SK-N-SH (cell line): ENCODE measurements at regions not wholly inside any gene's neighbourhood (a gene's known extent, or its start where the extent isn't known, plus 50 kb on each side); places are given as distances from the start of the nearest gene placed in this dataset.

ENCODE experiments used
- CTCF ChIA-PET: fragments of 300-600, 350-600 bp; formaldehyde crosslinking; extraction: SDS; loops from one replicate; lab custom pipeline; 2021; lab: Yijun Ruan, JAX
- POLR2A ChIA-PET: fragments of 350-600 bp; sonication (Branson Sonifier 250); formaldehyde crosslinking; extraction: SDS; loops from one replicate; lab custom pipeline; 2020; ENCODE audit warnings: antibody characterized with exemption, inconsistent platforms; lab: Yijun Ruan, JAX
- DNase-seq: peaks from one replicate; pipeline ENCODE4 v3.0.0; 2012
- H2AFZ ChIP-seq: fragments of 200-600 bp; sonication (generic); 2 replicates; pipeline ENCODE4 v1.8.1; 2016; ENCODE audit warnings: antibody characterized with exemption, mild to moderate bottlenecking, low read depth
- H3F3A ChIP-seq: fragments of 200-600 bp; sonication (generic); replicated peaks from 2 replicates; pipeline ENCODE3; 2016; ENCODE audit warnings: antibody characterized with exemption, mild to moderate bottlenecking; ENCODE audit not compliant: insufficient read depth
- H3K27ac ChIP-seq, 2 experiments: fragments of 200-500 bp in 1 of 2; fragments of 200-600 bp in 1 of 2; sonication (Bioruptor generic) in 1 of 2; sonication (generic), shearing (Covaris generic) in 1 of 2; 2 replicates each; pipeline versions ENCODE4 v1.5.1 to v1.6.1; 2014 to 2016; ENCODE audit warnings: low read depth in 2 of 2, inconsistent platforms in 1 of 2, low read length in 1 of 2, mild to moderate bottlenecking in 1 of 2, mixed read lengths in 1 of 2
- H3K27me3 ChIP-seq: fragments of 200-600 bp; sonication (generic), shearing (Covaris generic); 2 replicates; pipeline ENCODE4 v1.6.1; 2016; ENCODE audit warnings: mixed run types; ENCODE audit not compliant: insufficient read depth
- H3K36me3 ChIP-seq, 2 experiments: fragments of 200-500 bp in 1 of 2; fragments of 200-600 bp in 1 of 2; sonication (Bioruptor generic) in 1 of 2; sonication (generic) in 1 of 2; replicated peaks in 1 of 2; 2 replicates each; pipeline versions ENCODE3 to v1.5.1; 2014 to 2016; ENCODE audit warnings: low read length in 1 of 2, mild to moderate bottlenecking in 1 of 2; ENCODE audit not compliant: insufficient read depth in 2 of 2, control insufficient read depth in 1 of 2
- H3K4me1 ChIP-seq, 2 experiments: fragments of 200-500 bp in 1 of 2; fragments of 200-600 bp in 1 of 2; sonication (Bioruptor generic) in 1 of 2; sonication (generic), shearing (Covaris generic) in 1 of 2; 2 replicates each; pipeline versions ENCODE4 v1.5.1 to v1.6.1; 2014 to 2016; ENCODE audit warnings: low read depth in 1 of 2, low read length in 1 of 2, mixed run types in 1 of 2; ENCODE audit not compliant: insufficient read depth in 2 of 2, control insufficient read depth in 1 of 2
- H3K4me2 ChIP-seq: fragments of 200-600 bp; sonication (generic), shearing (Covaris generic); 2 replicates; pipeline ENCODE4 v1.6.1; 2017; ENCODE audit warnings: mixed run types
- H3K4me3 ChIP-seq, 2 experiments: fragments of 200-500 bp in 1 of 2; fragments of 200-600 bp in 1 of 2; sonication (Bioruptor generic) in 1 of 2; sonication (generic), shearing (Covaris generic) in 1 of 2; 2 replicates each; pipeline versions ENCODE4 v1.5.1 to v1.8.1; 2014 to 2016; ENCODE audit warnings: low read depth in 2 of 2, inconsistent platforms in 1 of 2, low read length in 1 of 2, mild to moderate bottlenecking in 1 of 2, mixed read lengths in 1 of 2, moderate library complexity in 1 of 2
- H3K79me2 ChIP-seq: fragments of 200-600 bp; sonication (generic); 2 replicates; pipeline ENCODE4 v1.8.1; 2017; ENCODE audit warnings: mild to moderate bottlenecking; ENCODE audit not compliant: insufficient read depth
- H3K9ac ChIP-seq: fragments of 200-600 bp; sonication (generic); 2 replicates; pipeline ENCODE4 v1.6.1; 2017; ENCODE audit warnings: mixed run types
- H3K9me2 ChIP-seq: fragments of 200-600 bp; sonication (generic); 2 replicates; pipeline ENCODE4 v1.6.1; 2017; ENCODE audit warnings: mixed run types
- H3K9me3 ChIP-seq: fragments of 200-600 bp; sonication (generic); 2 replicates; pipeline ENCODE4 v1.6.1; 2017; ENCODE audit warnings: mixed run types, mild to moderate bottlenecking, moderate library complexity
- H4K20me1 ChIP-seq: fragments of 200-600 bp; sonication (generic); 2 replicates; pipeline ENCODE4 v1.6.1; 2017; ENCODE audit warnings: mild to moderate bottlenecking, mixed run types; ENCODE audit not compliant: insufficient read depth
- CHD2 ChIP-seq: fragments of 150-350 bp; IDR thresholded peaks from 2 replicates; pipeline ENCODE4 v1.6.1; 2018; ENCODE audit warnings: low read length; ENCODE audit not compliant: partially characterized antibody
- EP300 ChIP-seq, 2 experiments: IDR thresholded peaks; 2 replicates each; pipeline versions ENCODE4 v1.4.0 to v1.6.1; 2012; ENCODE audit warnings: borderline replicate concordance in 1 of 2, low read depth in 1 of 2, low read length in 1 of 2
- EZH2phosphoT487 ChIP-seq: fragments of 200-600 bp; sonication (generic); IDR thresholded peaks from 2 replicates; pipeline ENCODE4 v1.6.1; 2017; ENCODE audit warnings: low read depth, mixed run types, mild to moderate bottlenecking, antibody characterized with exemption, moderate library complexity, borderline replicate concordance
- FOSL2 ChIP-seq: IDR thresholded peaks from 2 replicates; pipeline ENCODE4 v1.4.0; 2012; ENCODE audit warnings: low read depth, mild to moderate bottlenecking, moderate library complexity, borderline replicate concordance
- GABPA ChIP-seq: IDR thresholded peaks from 2 replicates; pipeline ENCODE4 v1.4.0; 2012; ENCODE audit warnings: low read depth, mild to moderate bottlenecking
- JUND ChIP-seq: IDR thresholded peaks from 2 replicates; pipeline ENCODE4 v1.4.0; 2012
- POLR2AphosphoS5 ChIP-seq: IDR thresholded peaks from 2 replicates; pipeline ENCODE4 v1.6.1; 2012; ENCODE audit warnings: low read depth, low read length
- RAD21 ChIP-seq: IDR thresholded peaks from 2 replicates; pipeline ENCODE4 v1.6.1; 2012; ENCODE audit warnings: mild to moderate bottlenecking, low read length
- RFX5 ChIP-seq: IDR thresholded peaks from 2 replicates; pipeline ENCODE4 v1.6.1; 2012; ENCODE audit warnings: mild to moderate bottlenecking, improper control_type of control experiment, low read length
- RXRA ChIP-seq: IDR thresholded peaks from 2 replicates; pipeline ENCODE4 v1.4.0; 2012; ENCODE audit warnings: low read depth, mild to moderate bottlenecking, borderline replicate concordance
- WGBS: methylation state at CpG from one replicate; pipeline ENCODE4 v1.1.6; 2017; ENCODE audit warnings: low lambda C conversion rate; 5-methylcytosine and 5-hydroxymethylcytosine counted together
- TF ChIP-seq, protein P1 (sequence below): fragments of 150-350 bp; IDR thresholded peaks from 2 replicates; pipeline ENCODE4 v1.6.1; 2016; ENCODE audit warnings: mild to moderate bottlenecking, low read depth, low read length
- TF ChIP-seq, protein P2 (sequence below): IDR thresholded peaks from 2 replicates; pipeline ENCODE4 v1.4.0; 2012; ENCODE audit warnings: low read depth
- TF ChIP-seq, protein P3 (sequence below): IDR thresholded peaks from 2 replicates; pipeline ENCODE4 v1.4.0; 2012; ENCODE audit warnings: low read depth, borderline replicate concordance
- TF ChIP-seq, protein P4 (sequence below): IDR thresholded peaks from 2 replicates; pipeline ENCODE4 v1.6.1; 2012; ENCODE audit warnings: mild to moderate bottlenecking, low read depth, low read length, moderate library complexity

DNA sequence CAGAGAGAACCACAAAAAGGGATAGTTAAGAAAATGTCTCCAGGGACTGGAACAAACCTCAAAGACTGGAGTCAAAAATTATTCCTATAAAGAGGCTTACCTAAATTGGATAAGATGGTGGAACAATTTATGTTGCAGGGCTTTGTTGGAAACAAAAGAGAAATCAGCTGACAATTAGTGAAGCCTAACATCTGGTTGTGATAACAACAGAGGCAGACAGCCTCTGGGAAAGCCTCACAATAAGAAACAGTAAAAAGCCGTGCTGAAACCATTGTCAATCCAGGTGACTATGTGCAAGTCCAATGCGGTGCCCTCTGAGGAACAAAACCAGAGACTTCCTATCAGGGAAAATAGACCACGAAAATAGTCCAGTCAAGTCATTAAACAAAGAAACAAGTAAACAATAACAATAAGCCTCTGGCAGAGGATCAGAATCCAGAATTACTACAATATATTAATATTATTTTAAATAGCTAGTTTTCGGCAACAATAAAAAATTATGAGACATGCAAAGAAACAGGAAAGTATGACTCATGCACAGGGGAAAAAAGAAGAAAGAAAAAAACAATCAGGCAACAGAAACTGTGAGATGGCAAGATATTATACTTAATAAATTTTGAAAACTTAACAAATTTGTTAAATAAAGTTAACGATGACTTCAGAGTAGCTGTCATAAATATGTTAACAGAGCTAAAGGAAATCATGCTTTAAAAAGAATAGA lies 99.7 kb upstream of the RXFP2 start (continued):
- TF ChIP-seq, protein P1, sequence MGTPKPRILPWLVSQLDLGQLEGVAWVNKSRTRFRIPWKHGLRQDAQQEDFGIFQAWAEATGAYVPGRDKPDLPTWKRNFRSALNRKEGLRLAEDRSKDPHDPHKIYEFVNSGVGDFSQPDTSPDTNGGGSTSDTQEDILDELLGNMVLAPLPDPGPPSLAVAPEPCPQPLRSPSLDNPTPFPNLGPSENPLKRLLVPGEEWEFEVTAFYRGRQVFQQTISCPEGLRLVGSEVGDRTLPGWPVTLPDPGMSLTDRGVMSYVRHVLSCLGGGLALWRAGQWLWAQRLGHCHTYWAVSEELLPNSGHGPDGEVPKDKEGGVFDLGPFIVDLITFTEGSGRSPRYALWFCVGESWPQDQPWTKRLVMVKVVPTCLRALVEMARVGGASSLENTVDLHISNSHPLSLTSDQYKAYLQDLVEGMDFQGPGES: no peak
- no peak for TF ChIP-seq RXRA
- TF ChIP-seq POLR2AphosphoS5: no peak
- TF ChIP-seq EZH2phosphoT487: no peak
- no peak for TF ChIP-seq CHD2
- peak; percentile 46; the same call in 1 of the 2 replicates for TF ChIP-seq FOSL2
- TF ChIP-seq, protein P2, sequence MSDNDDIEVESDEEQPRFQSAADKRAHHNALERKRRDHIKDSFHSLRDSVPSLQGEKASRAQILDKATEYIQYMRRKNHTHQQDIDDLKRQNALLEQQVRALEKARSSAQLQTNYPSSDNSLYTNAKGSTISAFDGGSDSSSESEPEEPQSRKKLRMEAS: no peak
- peak; percentile 59 for TF ChIP-seq JUND
- no peak for TF ChIP-seq RFX5
- TF ChIP-seq GABPA: no peak
- TF ChIP-seq, protein P3, sequence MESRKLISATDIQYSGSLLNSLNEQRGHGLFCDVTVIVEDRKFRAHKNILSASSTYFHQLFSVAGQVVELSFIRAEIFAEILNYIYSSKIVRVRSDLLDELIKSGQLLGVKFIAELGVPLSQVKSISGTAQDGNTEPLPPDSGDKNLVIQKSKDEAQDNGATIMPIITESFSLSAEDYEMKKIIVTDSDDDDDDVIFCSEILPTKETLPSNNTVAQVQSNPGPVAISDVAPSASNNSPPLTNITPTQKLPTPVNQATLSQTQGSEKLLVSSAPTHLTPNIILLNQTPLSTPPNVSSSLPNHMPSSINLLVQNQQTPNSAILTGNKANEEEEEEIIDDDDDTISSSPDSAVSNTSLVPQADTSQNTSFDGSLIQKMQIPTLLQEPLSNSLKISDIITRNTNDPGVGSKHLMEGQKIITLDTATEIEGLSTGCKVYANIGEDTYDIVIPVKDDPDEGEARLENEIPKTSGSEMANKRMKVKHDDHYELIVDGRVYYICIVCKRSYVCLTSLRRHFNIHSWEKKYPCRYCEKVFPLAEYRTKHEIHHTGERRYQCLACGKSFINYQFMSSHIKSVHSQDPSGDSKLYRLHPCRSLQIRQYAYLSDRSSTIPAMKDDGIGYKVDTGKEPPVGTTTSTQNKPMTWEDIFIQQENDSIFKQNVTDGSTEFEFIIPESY: no peak
- TF ChIP-seq, all 33 proteins: peak for 3

DNA sequence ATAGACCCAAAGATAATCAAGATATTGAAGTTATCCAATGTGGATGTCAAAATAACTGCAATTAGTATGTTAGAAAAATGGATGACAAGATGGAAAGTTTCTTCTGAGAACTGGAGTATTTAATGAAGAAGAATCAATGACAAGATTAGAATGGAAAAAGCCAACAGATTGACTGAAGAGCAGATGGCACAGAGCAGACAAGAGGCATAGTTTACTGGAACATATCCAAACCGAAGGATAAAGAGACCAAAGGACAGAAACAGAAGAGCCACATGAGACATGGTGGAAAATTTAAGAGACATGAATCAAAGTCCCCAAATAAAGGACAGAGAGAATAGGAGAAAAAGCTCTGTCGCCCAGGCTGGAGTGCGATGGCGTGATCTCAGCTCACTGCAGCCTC lies 89.6 kb upstream of the RXFP2 start:
- 68% methylated on average over 4 of the region's 4 CpGs for WGBS
- TF ChIP-seq FOSL2 (no peak), EP300 (IDR thresholded peaks at IDR 0.05; ENCODE audit: borderline replicate concordance in 1 of 2, low read depth in 1 of 2, low read length in 1 of 2) (no peak), RAD21 (no peak), GABPA (no peak), RFX5 (no peak)
- TF ChIP-seq, protein P4, sequence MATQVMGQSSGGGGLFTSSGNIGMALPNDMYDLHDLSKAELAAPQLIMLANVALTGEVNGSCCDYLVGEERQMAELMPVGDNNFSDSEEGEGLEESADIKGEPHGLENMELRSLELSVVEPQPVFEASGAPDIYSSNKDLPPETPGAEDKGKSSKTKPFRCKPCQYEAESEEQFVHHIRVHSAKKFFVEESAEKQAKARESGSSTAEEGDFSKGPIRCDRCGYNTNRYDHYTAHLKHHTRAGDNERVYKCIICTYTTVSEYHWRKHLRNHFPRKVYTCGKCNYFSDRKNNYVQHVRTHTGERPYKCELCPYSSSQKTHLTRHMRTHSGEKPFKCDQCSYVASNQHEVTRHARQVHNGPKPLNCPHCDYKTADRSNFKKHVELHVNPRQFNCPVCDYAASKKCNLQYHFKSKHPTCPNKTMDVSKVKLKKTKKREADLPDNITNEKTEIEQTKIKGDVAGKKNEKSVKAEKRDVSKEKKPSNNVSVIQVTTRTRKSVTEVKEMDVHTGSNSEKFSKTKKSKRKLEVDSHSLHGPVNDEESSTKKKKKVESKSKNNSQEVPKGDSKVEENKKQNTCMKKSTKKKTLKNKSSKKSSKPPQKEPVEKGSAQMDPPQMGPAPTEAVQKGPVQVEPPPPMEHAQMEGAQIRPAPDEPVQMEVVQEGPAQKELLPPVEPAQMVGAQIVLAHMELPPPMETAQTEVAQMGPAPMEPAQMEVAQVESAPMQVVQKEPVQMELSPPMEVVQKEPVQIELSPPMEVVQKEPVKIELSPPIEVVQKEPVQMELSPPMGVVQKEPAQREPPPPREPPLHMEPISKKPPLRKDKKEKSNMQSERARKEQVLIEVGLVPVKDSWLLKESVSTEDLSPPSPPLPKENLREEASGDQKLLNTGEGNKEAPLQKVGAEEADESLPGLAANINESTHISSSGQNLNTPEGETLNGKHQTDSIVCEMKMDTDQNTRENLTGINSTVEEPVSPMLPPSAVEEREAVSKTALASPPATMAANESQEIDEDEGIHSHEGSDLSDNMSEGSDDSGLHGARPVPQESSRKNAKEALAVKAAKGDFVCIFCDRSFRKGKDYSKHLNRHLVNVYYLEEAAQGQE: no peak
- H3K9ac ChIP-seq: no peak overlapping the region
- H3K27ac ChIP-seq: no peak overlapping the region
- POLR2A ChIA-PET: no interaction called here
- H3K27me3 ChIP-seq: no peaks in the 10 kb centered on the region
- H2AFZ ChIP-seq: no peak overlapping the region
- no peaks in the 10 kb centered on the region for H3K79me2 ChIP-seq
- 0 out of 2 replicates have a peak, but pooled peaks cover 5% of the 10 kb centered on the region for H3K9me3 ChIP-seq
- no peaks in the 10 kb centered on the region for H3K9me2 ChIP-seq
- no peak overlapping the region for H3K4me2 ChIP-seq
- H3K4me3 ChIP-seq: no peak overlapping the region
- CTCF ChIA-PET: no interaction called here
- no peaks in the 10 kb centered on the region for H3F3A ChIP-seq
- H3K4me1 ChIP-seq: peaks cover 0 to 3% of the 10 kb centered on the region in 2 experiments; a peak in 2 of 4 replicates
- no peak for DNase-seq
- H3K36me3 ChIP-seq: no peaks in the 10 kb centered on the region
- H4K20me1 ChIP-seq: no peaks in the 10 kb centered on the region
